ENCODE measurements at regions not wholly inside any gene's neighbourhood (a gene's known extent, or its start where the extent isn't known, plus 50 kb on each side); places are given as distances from the start of the nearest gene placed in this dataset.
"Not testable (repeated sequence)": the region's sequence is repeated elsewhere in the genome, so short reads cannot be mapped to it uniquely, and the experiment has no call there.

DNA sequence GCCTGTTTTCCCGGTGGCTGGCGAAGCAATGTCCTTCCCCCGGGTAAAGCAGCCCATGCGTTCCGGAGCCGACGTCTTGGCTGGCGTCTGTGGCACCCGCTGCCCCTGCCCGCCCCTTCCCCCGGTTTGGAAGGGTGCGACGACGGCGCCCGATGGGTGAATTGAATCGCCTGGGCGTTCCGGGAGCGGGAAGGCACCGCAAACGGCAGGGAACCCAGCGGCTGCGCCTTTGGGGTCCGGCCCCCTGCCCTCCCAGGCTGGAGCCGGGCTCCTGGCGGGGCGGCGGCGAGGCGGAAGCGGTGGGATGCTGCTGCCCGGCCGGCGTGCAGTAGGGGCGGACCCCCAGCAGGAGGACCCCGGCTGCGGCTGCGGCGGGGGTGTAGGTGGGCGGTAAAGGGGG lies 123.6 kb upstream of the RHOU start:
- DNase-seq (ENCODE audit: low read depth): not testable (repeated sequence)

DNA sequence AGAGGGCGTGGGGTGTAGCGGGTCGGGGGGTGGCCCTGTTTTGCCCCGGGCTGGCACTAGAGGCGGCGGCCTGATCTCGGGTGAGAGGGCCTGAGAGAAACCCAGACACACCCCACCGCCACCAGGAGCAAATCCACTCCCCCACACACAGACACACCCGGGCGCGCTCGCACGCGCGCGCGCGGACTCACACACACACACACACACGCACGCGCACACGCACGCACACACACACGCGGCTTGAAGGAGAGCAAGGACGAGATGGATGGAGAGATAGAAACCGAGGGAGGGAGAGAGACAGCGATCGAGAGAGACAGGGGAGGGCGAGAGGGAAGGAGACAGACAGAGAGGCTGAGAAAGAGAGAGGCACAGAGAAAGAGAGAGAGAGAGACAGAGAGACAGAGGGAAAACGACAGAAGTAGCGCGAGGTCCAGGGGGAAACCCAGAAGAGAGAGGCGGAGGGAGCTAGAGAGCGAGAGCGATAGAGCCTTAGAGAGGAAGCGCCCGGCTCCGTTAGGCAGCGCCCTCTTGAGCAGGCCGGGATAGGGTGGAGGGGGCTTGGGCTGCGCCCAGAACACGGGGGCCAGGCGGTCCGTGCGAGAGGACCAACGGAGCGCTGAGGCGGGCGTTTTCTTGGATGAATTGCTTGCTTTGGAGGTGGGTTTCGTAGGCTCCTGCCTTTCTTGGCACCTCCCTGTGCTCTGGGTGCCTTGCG lies 113.1 kb upstream of the RHOU start:
- not testable (repeated sequence) for DNase-seq (ENCODE audit: low read depth)

DNA sequence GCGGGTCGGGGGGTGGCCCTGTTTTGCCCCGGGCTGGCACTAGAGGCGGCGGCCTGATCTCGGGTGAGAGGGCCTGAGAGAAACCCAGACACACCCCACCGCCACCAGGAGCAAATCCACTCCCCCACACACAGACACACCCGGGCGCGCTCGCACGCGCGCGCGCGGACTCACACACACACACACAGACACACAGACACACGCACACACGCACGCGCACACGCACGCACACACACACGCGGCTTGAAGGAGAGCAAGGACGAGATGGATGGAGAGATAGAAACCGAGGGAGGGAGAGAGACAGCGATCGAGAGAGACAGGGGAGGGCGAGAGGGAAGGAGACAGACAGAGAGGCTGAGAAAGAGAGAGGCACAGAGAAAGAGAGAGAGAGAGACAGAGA lies 108.8 kb upstream of the RHOU start:
- DNase-seq (ENCODE audit: low read depth): not testable (repeated sequence)

DNA sequence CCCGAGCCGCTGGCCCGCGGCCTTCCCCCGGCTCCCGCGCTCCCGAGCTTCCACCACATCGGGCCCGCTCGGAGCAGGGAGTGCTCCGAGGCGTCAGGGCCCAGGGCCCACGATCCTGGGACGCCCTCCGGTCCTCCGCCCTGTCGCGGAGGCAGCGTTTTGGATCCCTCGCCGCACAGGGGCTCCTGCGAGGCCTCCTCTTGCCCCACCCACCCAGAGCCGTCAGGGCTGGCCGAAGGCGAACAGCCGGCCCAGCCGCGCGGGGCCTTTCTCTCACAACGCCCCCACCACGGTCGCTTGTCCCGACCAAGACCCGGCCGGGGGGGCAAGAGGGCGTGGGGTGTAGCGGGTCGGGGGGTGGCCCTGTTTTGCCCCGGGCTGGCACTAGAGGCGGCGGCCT lies 102.4 kb upstream of the RHOU start:
- not testable (repeated sequence) for DNase-seq (ENCODE audit: low read depth)

DNA sequence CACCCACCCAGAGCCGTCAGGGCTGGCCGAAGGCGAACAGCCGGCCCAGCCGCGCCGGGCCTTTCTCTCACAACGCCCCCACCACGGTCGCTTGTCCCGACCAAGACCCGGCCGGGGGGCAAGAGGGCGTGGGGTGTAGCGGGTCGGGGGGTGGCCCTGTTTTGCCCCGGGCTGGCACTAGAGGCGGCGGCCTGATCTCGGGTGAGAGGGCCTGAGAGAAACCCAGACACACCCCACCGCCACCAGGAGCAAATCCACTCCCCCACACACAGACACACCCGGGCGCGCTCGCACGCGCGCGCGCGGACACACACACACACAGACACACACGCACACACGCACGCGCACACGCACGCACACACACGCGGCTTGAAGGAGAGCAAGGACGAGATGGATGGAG lies 100.0 kb upstream of the RHOU start:
- not testable (repeated sequence) for DNase-seq (ENCODE audit: low read depth)

DNA sequence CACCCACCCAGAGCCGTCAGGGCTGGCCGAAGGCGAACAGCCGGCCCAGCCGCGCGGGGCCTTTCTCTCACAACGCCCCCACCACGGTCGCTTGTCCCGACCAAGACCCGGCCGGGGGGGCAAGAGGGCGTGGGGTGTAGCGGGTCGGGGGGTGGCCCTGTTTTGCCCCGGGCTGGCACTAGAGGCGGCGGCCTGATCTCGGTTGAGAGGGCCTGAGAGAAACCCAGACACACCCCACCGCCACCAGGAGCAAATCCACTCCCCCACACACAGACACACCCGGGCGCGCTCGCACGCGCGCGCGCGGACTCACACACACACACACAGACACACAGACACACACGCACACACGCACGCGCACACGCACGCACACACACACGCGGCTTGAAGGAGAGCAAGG lies 97.8 kb upstream of the RHOU start:
- not testable (repeated sequence) for DNase-seq (ENCODE audit: low read depth)

DNA sequence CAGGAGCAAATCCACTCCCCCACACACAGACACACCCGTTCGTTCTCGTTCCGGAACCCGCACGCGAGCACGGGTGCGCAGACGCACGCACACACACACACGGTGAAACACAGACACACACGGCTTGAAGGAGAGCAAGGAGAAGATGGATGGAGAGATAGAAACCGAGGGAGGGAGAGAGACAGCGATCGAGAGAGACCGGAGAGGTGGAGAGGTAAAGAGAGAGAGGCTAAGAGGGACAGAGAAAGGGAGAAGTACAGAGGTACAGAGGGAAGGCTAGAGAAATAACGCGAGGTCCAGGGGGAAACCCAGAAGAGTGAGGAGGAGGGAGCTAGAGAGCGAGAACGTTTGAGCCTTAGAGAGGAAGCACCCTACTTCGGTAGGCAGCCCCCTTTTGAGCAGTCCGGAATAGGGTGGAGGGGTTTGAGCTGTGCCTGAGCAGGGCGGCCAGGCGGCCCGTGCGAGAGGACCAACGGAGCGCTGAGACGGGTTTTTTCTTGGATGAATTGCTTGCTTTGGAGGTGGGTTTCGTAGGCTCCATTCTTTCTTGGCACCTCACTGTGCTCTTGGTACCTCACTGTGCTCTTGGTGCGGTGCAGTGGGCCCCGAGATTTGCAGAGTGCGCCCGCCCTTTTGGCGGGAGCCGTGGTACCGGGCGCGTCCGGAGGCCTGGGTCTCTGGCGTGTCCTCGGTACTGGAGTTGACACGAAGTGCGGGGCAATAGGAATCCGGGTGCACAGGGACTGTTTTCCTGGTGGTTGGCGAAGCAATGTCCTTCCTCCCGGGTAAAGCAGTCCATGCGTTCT lies 88.4 kb upstream of the RHOU start:
- peak; percentile 56 for DNase-seq (ENCODE audit: low read depth)

DNA sequence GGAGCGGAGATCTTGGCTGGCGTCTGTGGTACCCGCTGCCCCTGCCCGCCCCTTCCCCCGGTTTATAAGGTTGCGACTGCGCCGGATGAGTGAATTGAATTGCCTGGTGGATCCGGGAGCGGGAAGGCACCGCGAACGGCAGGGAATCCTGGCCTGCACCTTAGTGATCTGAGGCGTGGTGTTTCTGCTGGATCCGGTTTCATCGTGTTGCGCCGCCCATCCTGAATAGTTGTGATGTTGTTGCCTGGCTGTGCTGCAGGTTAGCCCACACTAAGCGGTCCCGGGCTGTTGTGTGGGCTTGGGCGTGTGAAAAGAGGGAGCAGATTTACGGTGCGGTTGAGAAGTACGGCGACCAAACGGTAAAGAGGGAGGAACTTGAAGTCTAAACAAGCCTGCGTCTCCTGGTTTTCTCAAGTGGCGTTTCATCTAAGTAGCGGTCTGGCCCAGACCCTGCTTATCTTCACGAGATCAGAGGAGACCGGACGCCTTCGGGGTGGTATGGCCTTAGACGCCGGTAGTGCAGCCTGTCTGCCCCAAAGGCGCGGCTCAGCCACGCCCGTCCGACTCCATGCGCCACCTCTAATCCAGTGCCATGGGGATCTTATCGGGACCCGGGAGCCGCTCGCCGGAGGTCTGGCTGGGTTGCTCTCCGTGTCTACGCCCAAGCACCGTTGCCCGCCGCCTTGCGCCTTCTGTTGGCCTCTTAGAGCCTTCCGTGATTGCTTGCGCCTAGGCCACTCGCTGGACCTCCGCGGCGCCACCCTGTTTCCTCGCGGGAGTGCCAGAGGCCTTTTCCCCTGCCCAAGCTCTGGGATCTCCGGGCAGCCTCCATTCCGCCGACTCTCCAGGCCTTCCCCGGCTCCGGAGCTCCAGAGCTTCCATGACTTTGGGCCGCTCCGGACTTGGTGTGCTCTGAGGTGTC lies 87.5 kb upstream of the RHOU start:
- DNase-seq (ENCODE audit: low read depth): peak; percentile 70

DNA sequence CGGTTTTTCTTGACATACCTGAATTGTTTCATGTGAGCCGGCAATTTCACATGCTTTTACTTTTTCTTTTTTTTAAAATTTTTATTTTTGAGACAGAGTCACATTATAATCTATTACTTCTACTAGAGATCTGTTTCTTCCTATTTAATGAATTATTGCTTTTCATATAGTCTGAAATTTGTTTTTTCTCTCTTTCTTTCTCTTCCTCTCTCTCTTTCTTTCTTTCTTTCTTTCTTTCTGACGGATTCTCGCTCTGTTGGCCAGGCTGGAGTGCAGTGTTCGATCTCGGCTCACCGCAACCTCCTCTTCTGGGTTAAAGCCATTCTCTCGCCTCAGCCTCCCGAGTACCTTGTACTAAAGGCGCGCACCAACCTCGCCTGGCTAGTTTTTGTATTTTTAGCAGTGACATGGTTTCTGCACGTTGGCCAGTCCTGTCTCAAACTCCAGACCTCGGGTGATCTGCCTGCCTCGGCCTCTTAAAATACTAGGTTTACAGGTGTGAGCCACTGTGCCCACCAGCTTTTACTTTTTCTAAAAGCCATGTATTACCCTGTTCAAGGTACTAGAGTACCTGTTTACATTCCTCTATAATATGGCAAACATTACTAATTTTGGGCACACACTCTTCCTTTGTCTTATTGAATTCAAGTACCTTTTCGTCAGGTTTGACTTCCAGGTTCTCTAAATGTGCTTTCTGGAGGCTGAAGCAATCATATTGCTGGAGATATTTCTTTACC lies 86.5 kb upstream of the RHOU start:
- no peak for DNase-seq (ENCODE audit: low read depth)

DNA sequence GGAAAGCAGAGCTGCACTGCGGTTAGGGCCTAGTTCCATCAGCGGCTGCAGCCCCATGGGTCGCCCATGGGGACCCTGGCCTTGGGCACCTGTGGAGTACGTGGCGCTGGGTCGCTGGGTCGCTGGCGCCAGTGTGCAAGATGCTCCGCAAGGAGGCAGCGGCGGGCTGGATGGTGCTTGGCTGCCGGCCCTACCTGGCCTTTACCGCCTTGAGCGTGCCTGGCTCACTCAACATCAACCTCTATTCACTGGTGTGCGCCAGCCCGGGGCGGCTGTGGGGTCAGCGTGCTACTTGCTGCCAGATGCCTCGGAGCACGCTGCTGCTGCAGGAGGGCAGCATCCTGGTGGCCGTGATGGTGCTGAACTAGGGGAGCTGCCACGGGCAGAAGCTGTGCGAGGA lies 85.1 kb upstream of the RHOU start:
- DNase-seq (ENCODE audit: low read depth): no peak

DNA sequence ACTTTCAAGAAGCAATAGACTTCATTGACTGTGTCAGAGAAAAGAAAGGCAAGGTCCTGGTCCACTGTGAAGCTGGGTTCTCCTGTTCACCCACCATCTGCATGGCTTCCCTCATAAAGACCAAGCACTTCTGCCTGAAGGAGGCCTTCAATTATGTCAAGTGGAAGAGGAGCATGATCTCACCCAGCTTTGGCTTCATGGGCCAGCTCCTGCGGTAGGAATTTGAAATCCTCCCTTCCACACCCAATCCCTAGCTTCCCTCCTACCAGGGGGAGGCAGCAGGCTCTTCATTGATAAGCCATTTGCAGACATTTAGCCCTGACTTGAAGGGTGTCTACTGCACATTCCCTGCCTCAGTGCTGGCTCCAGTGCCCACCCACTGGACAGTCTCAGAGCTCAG lies 84.3 kb upstream of the RHOU start:
- no peak for DNase-seq (ENCODE audit: low read depth)

DNA sequence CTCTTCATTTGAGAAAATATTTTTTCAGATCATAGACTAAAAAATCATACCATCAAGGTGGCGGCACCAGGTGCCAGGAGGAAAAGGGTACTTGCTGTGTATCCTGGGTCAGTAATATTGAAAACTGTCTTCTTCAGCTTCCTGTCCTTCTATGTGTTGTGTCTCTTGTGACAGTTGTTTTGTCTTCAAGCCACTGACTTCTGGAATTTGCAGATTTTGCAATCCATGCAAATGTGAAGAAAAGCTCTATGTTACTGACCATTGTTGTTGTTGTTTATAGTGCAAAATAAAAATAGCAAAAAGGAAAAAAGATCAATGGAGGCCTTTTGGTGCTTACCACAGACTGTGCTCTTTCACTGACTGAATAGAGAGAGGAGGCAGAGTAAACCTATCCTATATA lies 83.2 kb upstream of the RHOU start:
- peak; percentile 32 for DNase-seq (ENCODE audit: low read depth)

DNA sequence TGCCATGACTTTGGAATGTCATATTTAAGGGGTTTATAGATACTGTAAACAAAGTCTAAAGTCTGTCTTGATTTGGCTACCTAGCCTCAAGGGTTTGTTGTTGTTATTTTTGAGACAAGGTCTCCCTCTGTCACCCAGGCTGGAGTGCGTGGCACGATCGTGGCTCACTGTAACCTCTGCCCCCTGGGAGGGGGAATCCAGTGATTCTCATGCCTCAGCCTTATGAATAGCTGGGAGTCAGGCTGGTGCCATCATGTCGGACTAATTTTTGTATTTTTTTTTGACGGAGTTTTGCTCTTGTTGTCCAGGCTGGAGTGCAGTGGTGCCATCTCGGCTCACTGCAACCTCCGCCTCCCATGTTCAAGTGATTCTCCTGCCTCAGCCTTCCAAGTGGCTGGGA lies 82.2 kb upstream of the RHOU start:
- not testable (repeated sequence) for DNase-seq (ENCODE audit: low read depth)

DNA sequence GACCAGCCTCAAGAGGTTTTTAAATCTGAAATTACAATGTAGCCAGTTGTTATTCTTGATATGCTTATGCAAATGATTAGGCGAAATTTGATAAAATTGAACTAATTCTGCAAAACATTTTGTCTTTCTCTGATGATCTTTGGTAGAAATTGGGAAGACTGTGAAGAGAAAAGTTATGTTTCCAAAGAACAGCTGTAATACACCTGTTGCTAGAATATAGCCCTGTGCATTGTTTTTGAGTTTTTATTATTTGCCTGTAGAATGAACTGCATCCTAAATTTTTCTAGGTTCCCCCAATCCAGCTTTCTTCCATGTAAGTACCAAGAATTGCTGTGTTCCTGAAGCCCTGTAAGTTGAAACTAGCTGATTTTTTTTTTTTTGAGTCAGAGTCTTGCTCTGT lies 81.5 kb upstream of the RHOU start:
- no peak for DNase-seq (ENCODE audit: low read depth)

DNA sequence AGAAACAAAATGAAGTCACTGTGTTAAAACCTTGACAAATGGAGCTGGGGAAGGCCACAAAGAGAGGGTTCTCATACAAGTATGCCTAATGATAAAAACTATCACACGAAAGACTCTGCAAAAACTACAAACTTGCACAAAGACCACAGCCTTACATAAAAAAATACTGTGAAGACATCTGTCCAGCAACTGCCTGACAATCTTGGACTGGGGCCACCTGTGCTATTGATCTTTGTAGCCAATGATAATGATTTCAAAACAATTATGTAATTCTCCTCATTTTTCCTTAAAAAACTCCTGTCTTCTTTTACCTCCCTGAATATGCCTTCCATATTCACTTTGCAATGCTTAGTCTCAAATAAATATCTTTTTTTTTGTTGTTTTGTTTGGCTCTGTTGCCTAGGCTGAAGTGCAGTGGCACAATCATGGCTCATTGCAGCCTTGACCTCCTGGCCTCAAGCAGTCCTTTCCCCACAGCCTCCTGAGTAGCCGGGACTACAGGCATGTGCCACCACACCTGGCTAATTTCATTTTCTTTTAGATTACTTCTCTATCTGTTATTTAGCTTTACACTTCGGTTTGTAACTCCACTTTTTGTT lies 79.4 kb upstream of the RHOU start:
- DNase-seq (ENCODE audit: low read depth): no peak

DNA sequence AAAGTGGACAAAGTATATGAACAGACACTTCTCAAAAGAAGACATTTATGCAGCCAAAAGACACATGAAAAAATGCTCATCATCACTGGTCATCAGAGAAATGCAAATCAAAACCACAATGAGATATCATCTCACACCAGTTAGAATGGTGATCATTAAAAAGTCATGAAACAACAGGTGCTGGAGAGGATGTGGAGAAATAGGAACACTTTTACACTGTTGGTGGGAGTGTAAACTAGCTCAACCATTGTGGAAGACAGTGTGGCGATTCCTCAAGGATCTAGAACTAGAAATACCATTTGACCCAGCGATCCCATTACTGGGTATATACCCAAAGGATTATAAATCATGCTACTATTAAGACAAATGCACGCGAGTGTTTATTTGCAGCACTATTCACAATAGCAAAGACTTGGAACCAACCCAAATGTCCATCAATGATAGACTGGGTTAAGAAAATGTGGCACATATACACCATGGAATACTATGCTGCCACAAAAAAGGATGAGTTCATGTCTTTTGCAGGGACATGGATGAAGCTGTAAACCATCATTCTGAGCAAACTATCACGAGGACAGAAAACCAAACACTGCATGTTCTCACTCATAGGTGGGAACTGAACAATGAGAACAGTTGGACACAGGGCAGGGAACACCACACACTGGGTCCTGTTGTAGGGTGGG lies 73.1 kb upstream of the RHOU start:
- not testable (repeated sequence) for DNase-seq (ENCODE audit: low read depth)

DNA sequence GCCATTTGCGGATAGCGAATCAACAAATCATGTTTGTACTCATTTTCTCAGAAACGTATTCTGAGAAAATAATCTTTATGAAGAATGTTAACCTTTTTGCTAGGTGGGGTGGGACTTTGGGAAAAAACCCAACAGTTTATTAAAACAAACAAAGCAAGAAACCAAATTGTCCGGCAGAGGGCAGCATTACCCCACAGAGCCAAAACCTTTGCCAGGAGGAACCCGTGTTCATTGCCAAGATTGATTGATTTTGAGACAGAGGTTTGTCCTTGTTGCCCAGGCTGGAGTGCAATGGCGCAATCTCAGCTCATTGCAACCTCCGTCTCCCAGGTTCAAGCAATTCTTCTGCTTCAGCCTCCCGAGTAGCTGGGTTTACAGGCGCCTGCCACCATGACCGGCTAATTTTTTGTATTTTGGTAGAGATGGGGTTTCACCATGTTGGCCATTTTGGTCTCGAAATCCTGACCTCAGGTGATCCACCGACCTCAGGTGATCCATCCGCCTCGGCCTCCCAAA lies 70.8 kb upstream of the RHOU start:
- peak; percentile 71 for DNase-seq (ENCODE audit: low read depth)

DNA sequence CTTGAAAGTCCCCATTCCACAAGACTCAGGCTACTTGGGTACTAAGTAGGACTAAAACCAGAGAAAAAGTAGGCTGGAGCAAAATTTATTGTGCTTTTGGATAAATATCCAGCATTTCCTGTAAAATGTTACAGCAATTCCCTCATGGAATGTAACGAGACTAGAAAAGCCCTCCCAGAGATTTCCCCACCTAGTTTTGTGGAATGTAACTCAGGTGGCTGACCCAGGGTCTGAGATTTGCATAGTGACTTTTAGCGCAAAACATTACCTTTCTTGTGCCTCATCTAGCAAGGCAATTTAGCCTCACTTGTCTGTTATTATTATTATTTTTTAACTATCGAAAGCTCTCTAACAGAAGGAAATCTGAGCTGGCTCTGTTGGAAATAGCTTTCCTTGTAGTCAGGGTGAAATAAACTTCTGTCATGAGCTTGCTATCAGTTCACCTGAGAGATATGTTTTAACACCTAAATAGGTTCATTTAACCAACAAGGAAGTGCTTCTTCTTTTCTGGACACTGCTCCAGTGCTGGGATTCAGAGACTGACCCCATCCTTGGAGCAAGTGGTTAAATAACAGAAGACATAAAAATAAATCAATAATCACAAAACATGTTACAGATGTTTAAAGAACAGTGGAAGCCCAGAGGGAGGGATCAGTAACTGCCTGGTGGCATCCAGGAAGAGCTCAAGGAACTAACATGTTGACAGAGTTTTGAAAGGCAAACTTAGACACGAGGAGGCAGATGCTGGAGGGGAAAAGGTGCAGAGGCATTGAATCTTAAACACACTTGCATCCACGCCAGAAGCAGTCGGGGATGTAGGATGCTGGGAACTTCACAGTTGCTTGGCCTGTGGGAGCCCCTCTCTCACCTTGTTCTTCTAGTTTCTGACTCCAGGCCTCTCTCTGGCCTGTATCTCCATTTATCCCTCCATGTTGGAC lies 68.3 kb upstream of the RHOU start:
- DNase-seq (ENCODE audit: low read depth): no peak

DNA sequence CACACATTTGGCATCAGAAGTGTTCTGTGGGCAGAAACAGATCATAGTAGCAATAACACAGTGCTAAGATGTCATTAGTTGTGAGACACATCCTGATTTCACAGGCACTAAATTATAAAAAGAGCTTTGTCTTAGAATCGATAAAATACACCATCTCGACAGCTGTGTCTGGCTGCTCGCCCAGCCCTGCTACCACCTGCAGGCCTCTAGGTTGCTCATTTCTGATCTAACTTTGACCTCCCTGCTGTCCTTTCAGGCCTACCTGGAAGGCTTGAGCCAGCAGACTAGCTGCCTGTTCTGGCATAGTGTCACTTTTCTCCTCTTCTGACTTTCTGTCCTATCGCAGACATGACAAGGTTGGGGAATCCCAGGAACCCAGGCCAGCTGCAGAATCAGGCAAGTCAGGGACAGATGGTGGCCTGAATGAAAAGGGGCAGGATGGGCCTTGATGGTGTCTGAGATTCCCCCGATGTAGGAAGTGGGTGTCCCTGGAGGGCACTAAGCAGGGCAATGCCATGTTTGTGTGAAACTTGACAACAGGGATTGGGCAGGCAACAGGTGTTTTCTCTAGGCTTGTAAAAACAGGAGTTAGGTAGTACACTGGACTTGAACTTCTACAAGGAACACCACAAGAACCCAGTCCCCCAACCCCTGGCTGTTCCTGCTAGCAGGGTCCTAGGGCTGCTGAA lies 66.6 kb upstream of the RHOU start:
- DNase-seq (ENCODE audit: low read depth): no peak

Measured in amniotic epithelial cell (primary cell).